Liver (tissue), 3 donors: ENCODE measurements at regions not wholly inside any gene's neighbourhood (a gene's known extent, or its start where the extent isn't known, plus 50 kb on each side); places are given as distances from the start of the nearest gene placed in this dataset.

Experiments
- ATF3 ChIP-seq: IDR thresholded peaks from 2 replicates; pipeline ENCODE4 v1.6.1; 2016; ENCODE audit warnings: antibody characterized with exemption
- CTCF ChIP-seq: fragments of 150-350 bp; IDR thresholded peaks from 2 replicates; pipeline ENCODE4 v1.5.1; 2017; ENCODE audit warnings: improper control_type of control experiment, low read depth, low read length; ENCODE audit not compliant: missing input control
- GABPA ChIP-seq, 2 donors: IDR thresholded peaks in 1 of 2; conservative IDR thresholded peaks in 1 of 2; 2 replicates each; pipeline ENCODE4 v1.6.1; 2016; ENCODE audit warnings: antibody characterized with exemption in 2 of 2, mild to moderate bottlenecking in 1 of 2, moderate library complexity in 1 of 2
- JUND ChIP-seq, 2 donors: IDR thresholded peaks; 2 replicates each; pipeline ENCODE4 v1.6.1; 2016; ENCODE audit warnings: antibody characterized with exemption in 2 of 2
- MAX ChIP-seq: IDR thresholded peaks from 2 replicates; pipeline ENCODE4 v1.6.1; 2016; ENCODE audit warnings: antibody characterized with exemption
- RAD21 ChIP-seq, 2 donors: IDR thresholded peaks; 2 replicates each; pipeline ENCODE4 v1.6.1; 2016; ENCODE audit warnings: antibody characterized with exemption in 2 of 2, mild to moderate bottlenecking in 2 of 2
- REST ChIP-seq: IDR thresholded peaks from 2 replicates; pipeline ENCODE4 v1.6.1; 2016; ENCODE audit warnings: antibody characterized with exemption, mild to moderate bottlenecking
- TAF1 ChIP-seq: conservative IDR thresholded peaks from 2 replicates; pipeline ENCODE4 v1.6.1; 2016; ENCODE audit warnings: antibody characterized with exemption, mild to moderate bottlenecking
- YY1 ChIP-seq: IDR thresholded peaks from 2 replicates; pipeline ENCODE4 v1.6.1; 2016; ENCODE audit warnings: antibody characterized with exemption, mild to moderate bottlenecking
- donor health status: healthy.
- donor health status: healthy.

GRCh38 chr4:181504924-181505323 is 738.3 kb upstream of the TENM3 start:
- TF ChIP-seq YY1: no peak
- no peak for TF ChIP-seq REST
- TF ChIP-seq GABPA (IDR thresholded peaks at IDR 0.05 in 1 of 2, conservative IDR thresholded peaks at IDR 0.05 in 1 of 2): no peak
- no peak for TF ChIP-seq CTCF
- TF ChIP-seq ATF3: no peak
- no peak for TF ChIP-seq MAX
- TF ChIP-seq JUND (IDR thresholded peaks at IDR 0.05): no peak
- no peak for TF ChIP-seq RAD21 (IDR thresholded peaks at IDR 0.05)
- TF ChIP-seq TAF1: no peak
